Thoracic aorta (tissue), 2 donors: ENCODE measurements at regions not wholly inside any gene's neighbourhood (a gene's known extent, or its start where the extent isn't known, plus 50 kb on each side); places are given as distances from the start of the nearest gene placed in this dataset.

ENCODE experiments used
- ATAC-seq: fragments of 150-250 bp; one replicate; pipeline ENCODE4 v1.8.0; 2017; ENCODE audit warnings: low read depth; ENCODE audit not compliant: insufficient number of reproducible peaks, low FRiP score
- DNase-seq: peaks from one replicate; pipeline ENCODE4 v3.0.0-alpha.2; 2020; ENCODE audit warnings: low spot score
- H3K27ac ChIP-seq, 2 donors: fragments of 200-600 bp; sonication (generic); 1 replicate in 1 of 2; 2 replicates in 1 of 2; pipeline ENCODE4 v1.5.1; 2016; ENCODE audit warnings: mild to moderate bottlenecking in 2 of 2, moderate library complexity in 2 of 2
- H3K27me3 ChIP-seq: fragments of 200-600 bp; sonication (generic); replicated peaks from 2 replicates; pipeline ENCODE4 v1.6.0; 2016; ENCODE audit warnings: mild to moderate bottlenecking; ENCODE audit not compliant: insufficient read depth
- H3K36me3 ChIP-seq: fragments of 200-600 bp; sonication (generic); one replicate; pipeline ENCODE4 v1.5.1; 2016
- H3K4me1 ChIP-seq, 2 donors: fragments of 200-600 bp; sonication (generic); 1 replicate in 1 of 2; 2 replicates in 1 of 2; pipeline versions ENCODE4 v1.5.1 to v1.6.0; 2016; ENCODE audit warnings: low read depth in 2 of 2, mild to moderate bottlenecking in 1 of 2; ENCODE audit not compliant: control insufficient read depth in 1 of 2
- H3K4me3 ChIP-seq: fragments of 200-600 bp; sonication (generic); 2 replicates; pipeline ENCODE4 v1.5.1; 2016; ENCODE audit warnings: mild to moderate bottlenecking
- H3K9me3 ChIP-seq: fragments of 200-600 bp; sonication (generic); 2 replicates; pipeline ENCODE4 v1.5.1; 2016
- CTCF ChIP-seq: fragments of 200-600 bp; sonication (generic); IDR thresholded peaks from one replicate; pipeline ENCODE4 v1.5.1; 2019; ENCODE audit warnings: antibody characterized with exemption

- H3K27me3 ChIP-seq, result no peaks in the 10 kb centered on the region
- TF ChIP-seq CTCF, result no peak
Measured at GRCh38 chr7:96418581-96418980, 96.7 kb upstream of the SLC25A13 start.

GRCh38 chr7:96417784-96418183 lies 95.9 kb upstream of the SLC25A13 start:
- peaks cover 6 to 20% of the 10 kb centered on the region in 2 donors for H3K4me1 ChIP-seq
- ATAC-seq (no peak), DNase-seq (no peak)
- no peak overlapping the region for H3K27ac ChIP-seq
- TF ChIP-seq CTCF, result no peak
- H3K9me3 ChIP-seq, result no peaks in the 10 kb centered on the region
- no peak overlapping the region for H3K4me3 ChIP-seq
- no peaks in the 10 kb centered on the region for H3K27me3 ChIP-seq
- H3K36me3 ChIP-seq, result no peaks in the 10 kb centered on the region

More at GRCh38 chr7:96418581-96418980, 96.7 kb upstream of the SLC25A13 start:
- H3K36me3 ChIP-seq, result no peaks in the 10 kb centered on the region
- no peak overlapping the region for H3K4me3 ChIP-seq
- H3K9me3 ChIP-seq, result no peaks in the 10 kb centered on the region
- DNase-seq (no peak), ATAC-seq (no peak)
- H3K4me1 ChIP-seq, result peaks cover 6 to 20% of the 10 kb centered on the region in 2 donors
- no peak overlapping the region for H3K27ac ChIP-seq

DNA sequence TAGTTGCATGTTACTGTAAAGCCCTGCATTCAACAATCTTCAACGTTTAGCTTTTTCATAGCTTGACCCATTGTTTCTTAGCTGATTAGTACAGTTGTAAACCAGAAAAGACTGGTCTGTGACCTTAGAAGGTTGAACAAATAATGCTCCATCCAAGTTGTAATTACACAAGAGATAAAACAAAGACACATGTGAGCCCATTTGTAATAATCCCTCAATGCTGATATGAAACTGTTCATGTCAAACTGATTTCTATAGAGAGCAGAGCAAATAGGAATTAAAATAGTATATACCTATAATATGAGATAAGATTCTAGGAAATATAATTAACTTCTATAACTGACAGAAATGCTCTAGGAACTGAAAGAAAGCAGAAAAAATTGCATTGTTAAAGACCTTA lies 94.7 kb upstream of the SLC25A13 start:
- H3K4me1 ChIP-seq, result peaks cover 6 to 20% of the 10 kb centered on the region in 2 donors
- ATAC-seq (no peak), DNase-seq (no peak)
- no peak overlapping the region for H3K4me3 ChIP-seq
- H3K27ac ChIP-seq, result no peak overlapping the region
- H3K9me3 ChIP-seq, result no peaks in the 10 kb centered on the region
- TF ChIP-seq CTCF, result no peak
- H3K27me3 ChIP-seq, result no peaks in the 10 kb centered on the region
- H3K36me3 ChIP-seq, result no peaks in the 10 kb centered on the region

GRCh38 chr7:96416116-96416515 lies 94.2 kb upstream of the SLC25A13 start:
- TF ChIP-seq CTCF, result no peak
- no peaks in the 10 kb centered on the region for H3K27me3 ChIP-seq
- H3K27ac ChIP-seq, result no peak overlapping the region
- H3K4me3 ChIP-seq, result no peak overlapping the region
- no peaks in the 10 kb centered on the region for H3K36me3 ChIP-seq
- H3K9me3 ChIP-seq, result no peaks in the 10 kb centered on the region
- DNase-seq (no peak), ATAC-seq (no peak)
- H3K4me1 ChIP-seq, result peaks cover 6 to 20% of the 10 kb centered on the region in 2 donors

GRCh38 chr7:96415293-96415940 lies 93.5 kb upstream of the SLC25A13 start:
- Histone ChIP-seq H3K9me3 (no peaks in the 10 kb centered on the region), H3K4me3 (no peak overlapping the region), H3K36me3 (no peaks in the 10 kb centered on the region), H3K27ac (no peak overlapping the region), H3K27me3 (no peaks in the 10 kb centered on the region), H3K4me1 (peaks cover 6 to 20% of the 10 kb centered on the region in 2 donors)
- TF ChIP-seq CTCF, result no peak
- ATAC-seq (no peak), DNase-seq (no peak)
